HEK293T (cell line): ENCODE measurements at regions not wholly inside any gene's neighbourhood (a gene's known extent, or its start where the extent isn't known, plus 50 kb on each side); places are given as distances from the start of the nearest gene placed in this dataset.

ENCODE experiments used
- CTCF ChIA-PET: fragments of 350-600 bp; formaldehyde crosslinking; extraction: SDS; loops from one replicate; lab custom pipeline; 2021; ENCODE audit warnings: antibody characterized with exemption, inconsistent platforms; lab: Yijun Ruan, JAX
- POLR2A ChIA-PET: fragments of 350-600 bp; formaldehyde crosslinking; extraction: SDS; loops from one replicate; lab custom pipeline; 2020; ENCODE audit warnings: antibody characterized with exemption, inconsistent platforms; lab: Yijun Ruan, JAX
- DNase-seq: peaks from one replicate; pipeline ENCODE4 v3.0.0; 2012; ENCODE audit warnings: mixed read lengths; ENCODE audit errors: extremely low spot score
- ARNT ChIP-seq: fragments of 450-650 bp; IDR thresholded peaks from 2 replicates; pipeline ENCODE4 v1.6.1; 2017; ENCODE audit warnings: mild to moderate bottlenecking
- BHLHE40 ChIP-seq: fragments of 450-650 bp; IDR thresholded peaks from 2 replicates; pipeline ENCODE4 v1.6.1; 2016; ENCODE audit warnings: mild to moderate bottlenecking, moderate library complexity, borderline replicate concordance
- CTBP1 ChIP-seq: fragments of 450-650 bp; IDR thresholded peaks from 2 replicates; pipeline ENCODE4 v1.6.1; 2016; ENCODE audit warnings: borderline replicate concordance
- ELF4 ChIP-seq: fragments of 450-650 bp; IDR thresholded peaks from 2 replicates; pipeline ENCODE4 v1.6.1; 2017; ENCODE audit warnings: antibody characterized with exemption
- FOXA1 ChIP-seq: fragments of 450-650 bp; IDR thresholded peaks from 2 replicates; pipeline ENCODE4 v1.6.1; 2016; ENCODE audit warnings: mild to moderate bottlenecking
- FOXK2 ChIP-seq: fragments of 450-650 bp; IDR thresholded peaks from 2 replicates; pipeline ENCODE4 v1.6.1; 2016; ENCODE audit warnings: mild to moderate bottlenecking
- FOXM1 ChIP-seq: fragments of 450-650 bp; IDR thresholded peaks from 2 replicates; pipeline ENCODE4 v1.6.1; 2017; ENCODE audit warnings: mild to moderate bottlenecking, borderline replicate concordance
- HDGF ChIP-seq: fragments of 450-650 bp; IDR thresholded peaks from 2 replicates; pipeline ENCODE4 v1.6.1; 2017; ENCODE audit warnings: antibody characterized with exemption, borderline replicate concordance
- L3MBTL2 ChIP-seq: fragments of 450-650 bp; conservative IDR thresholded peaks from 2 replicates; pipeline ENCODE4 v1.6.1; 2016; ENCODE audit warnings: mild to moderate bottlenecking
- LEF1 ChIP-seq: fragments of 450-650 bp; IDR thresholded peaks from 2 replicates; pipeline ENCODE4 v1.6.1; 2017; ENCODE audit warnings: mild to moderate bottlenecking, borderline replicate concordance
- NFRKB ChIP-seq: fragments of 450-650 bp; IDR thresholded peaks from 2 replicates; pipeline ENCODE4 v1.6.1; 2016; ENCODE audit warnings: mild to moderate bottlenecking, moderate library complexity
- PKNOX1 ChIP-seq: fragments of 450-650 bp; IDR thresholded peaks from 2 replicates; pipeline ENCODE4 v1.6.1; 2016
- SP1 ChIP-seq: fragments of 450-650 bp; IDR thresholded peaks from 2 replicates; pipeline ENCODE4 v1.6.1; 2017
- SUZ12 ChIP-seq: fragments of 450-650 bp; IDR thresholded peaks from 2 replicates; pipeline ENCODE4 v1.6.1; 2016; ENCODE audit warnings: mild to moderate bottlenecking
- TARDBP ChIP-seq: fragments of 450-650 bp; IDR thresholded peaks from 2 replicates; pipeline ENCODE4 v1.6.1; 2016
- ZNF384 ChIP-seq: fragments of 450-650 bp; IDR thresholded peaks from 2 replicates; pipeline ENCODE4 v1.6.1; 2016

GRCh38 chr1:217343907-217344306 is 287.0 kb downstream of the GPATCH2 start:
- DNase-seq = no peak

GRCh38 chr1:217342105-217342504 is 288.8 kb downstream of the GPATCH2 start:
- TF ChIP-seq LEF1 (no peak), PKNOX1 (no peak), FOXM1 (no peak)
- ChIA-PET CTCF (no interaction called here), POLR2A (no interaction called here)
- no peak for DNase-seq

More at GRCh38 chr1:217343907-217344306, 287.0 kb downstream of the GPATCH2 start:
- TF ChIP-seq SUZ12 (no peak), HDGF (no peak), FOXK2 (no peak), TARDBP (no peak), BHLHE40 (no peak), L3MBTL2 (no peak), CTBP1 (no peak), FOXA1 (no peak), NFRKB (no peak), FOXM1 (no peak), PKNOX1 (no peak), SP1 (no peak), LEF1 (no peak)
- CTCF ChIA-PET = no interaction called here
- POLR2A ChIA-PET = interaction anchor here (0.6 kb wide), 1 partner anchor 11 kb away, joined by 3 read pairs; no protein-coding TSS in a partner anchor

GRCh38 chr1:217336724-217337123 is 294.2 kb downstream of the GPATCH2 start:
- DNase-seq = no peak
- CTCF ChIA-PET = no interaction called here
- no peak for TF ChIP-seq L3MBTL2
- TF ChIP-seq LEF1 = no peak
- no peak for TF ChIP-seq FOXK2
- TF ChIP-seq ZNF384 = no peak
- no peak for TF ChIP-seq PKNOX1
- no peak for TF ChIP-seq TARDBP
- no peak for TF ChIP-seq CTBP1
- TF ChIP-seq BHLHE40 = no peak
- no peak for TF ChIP-seq FOXM1
- no peak for TF ChIP-seq ELF4
- no peak for TF ChIP-seq HDGF
- no peak for TF ChIP-seq SP1
- no peak for TF ChIP-seq NFRKB
- POLR2A ChIA-PET = no interaction called here

GRCh38 chr1:217333939-217334338 is 297.0 kb downstream of the GPATCH2 start:
- ChIA-PET CTCF (no interaction called here), POLR2A (no interaction called here)
- DNase-seq = peak; percentile 78
- TF ChIP-seq HDGF (no peak), ZNF384 (no peak), TARDBP (no peak), FOXM1 (no peak), NFRKB (no peak), PKNOX1 (no peak), SUZ12 (no peak), CTBP1 (no peak), ELF4 (no peak), FOXA1 (no peak)

GRCh38 chr1:217332431-217333065 is 298.3 kb downstream of the GPATCH2 start:
- CTCF ChIA-PET = interaction anchor here (0.9 kb wide), 1 partner anchor 9 kb away, joined by 3 read pairs; no protein-coding TSS in a partner anchor
- POLR2A ChIA-PET = no interaction called here
- no peak for DNase-seq
- TF ChIP-seq FOXM1 (no peak), ZNF384 (no peak), TARDBP (no peak), L3MBTL2 (no peak), FOXK2 (no peak), FOXA1 (no peak), LEF1 (no peak), HDGF (no peak), PKNOX1 (no peak), BHLHE40 (no peak), ELF4 (no peak), ARNT (no peak), NFRKB (no peak), CTBP1 (no peak), SP1 (no peak), SUZ12 (no peak)
